ENCODE measurements at regions not wholly inside any gene's neighbourhood (a gene's known extent, or its start where the extent isn't known, plus 50 kb on each side); places are given as distances from the start of the nearest gene placed in this dataset.

DNA sequence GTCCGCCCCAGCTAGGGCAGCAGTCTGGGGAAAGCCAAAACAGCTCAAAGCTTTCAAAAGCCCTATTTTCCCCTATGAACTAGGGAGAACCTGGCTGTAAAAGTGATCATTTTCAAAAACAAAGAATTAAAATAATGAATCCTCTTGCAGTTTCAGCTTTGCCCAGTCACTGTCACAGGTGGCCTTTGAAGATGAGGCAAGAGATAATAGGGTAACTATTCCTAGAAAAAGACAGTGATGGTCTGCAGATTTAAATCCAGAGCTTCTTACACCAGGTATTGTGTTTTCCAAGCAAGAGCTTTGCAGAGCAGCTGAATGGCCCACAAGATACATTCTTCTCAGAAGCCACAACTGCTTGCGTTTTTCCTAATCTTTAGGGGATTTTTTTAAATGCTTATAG is 80.2 kb upstream of the NUDT4 start:
- TF ChIP-seq, protein P1, sequence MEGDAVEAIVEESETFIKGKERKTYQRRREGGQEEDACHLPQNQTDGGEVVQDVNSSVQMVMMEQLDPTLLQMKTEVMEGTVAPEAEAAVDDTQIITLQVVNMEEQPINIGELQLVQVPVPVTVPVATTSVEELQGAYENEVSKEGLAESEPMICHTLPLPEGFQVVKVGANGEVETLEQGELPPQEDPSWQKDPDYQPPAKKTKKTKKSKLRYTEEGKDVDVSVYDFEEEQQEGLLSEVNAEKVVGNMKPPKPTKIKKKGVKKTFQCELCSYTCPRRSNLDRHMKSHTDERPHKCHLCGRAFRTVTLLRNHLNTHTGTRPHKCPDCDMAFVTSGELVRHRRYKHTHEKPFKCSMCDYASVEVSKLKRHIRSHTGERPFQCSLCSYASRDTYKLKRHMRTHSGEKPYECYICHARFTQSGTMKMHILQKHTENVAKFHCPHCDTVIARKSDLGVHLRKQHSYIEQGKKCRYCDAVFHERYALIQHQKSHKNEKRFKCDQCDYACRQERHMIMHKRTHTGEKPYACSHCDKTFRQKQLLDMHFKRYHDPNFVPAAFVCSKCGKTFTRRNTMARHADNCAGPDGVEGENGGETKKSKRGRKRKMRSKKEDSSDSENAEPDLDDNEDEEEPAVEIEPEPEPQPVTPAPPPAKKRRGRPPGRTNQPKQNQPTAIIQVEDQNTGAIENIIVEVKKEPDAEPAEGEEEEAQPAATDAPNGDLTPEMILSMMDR (IDR thresholded peaks at IDR 0.05), result no peak
- no peak for TF ChIP-seq POLR2A (IDR thresholded peaks at IDR 0.05)
